GM18519 (cell line): ENCODE measurements at regions not wholly inside any gene's neighbourhood (a gene's known extent, or its start where the extent isn't known, plus 50 kb on each side); places are given as distances from the start of the nearest gene placed in this dataset.

Experiments
- ATAC-seq: cut with Tn5 transposase; IDR thresholded peaks from one replicate; pipeline ENCODE4 v1.9.1; 2021; ENCODE audit warnings: mild to moderate bottlenecking, moderate library complexity; ENCODE audit not compliant: unreplicated experiment, low FRiP score

GRCh38 chr6:156725712-156726111 is 51.5 kb upstream of the ARID1B start:
- no peak for ATAC-seq

GRCh38 chr6:156720691-156721685 is 56.2 kb upstream of the ARID1B start:
- peak; percentile 50 for ATAC-seq

- peak; percentile 60 for ATAC-seq
Observed at GRCh38 chr6:156719720-156720563, 57.2 kb upstream of the ARID1B start.

- ATAC-seq, result no peak
Observed at GRCh38 chr6:156719395-156719719, 57.8 kb upstream of the ARID1B start.

- ATAC-seq, result no peak
Observed at GRCh38 chr6:156718647-156719394, 58.4 kb upstream of the ARID1B start.

- no peak for ATAC-seq
Observed at GRCh38 chr6:156717542-156717941, 59.6 kb upstream of the ARID1B start.

GRCh38 chr6:156715839-156716238 is 61.3 kb upstream of the ARID1B start:
- ATAC-seq, result no peak

GRCh38 chr6:156713548-156713947 is 63.6 kb upstream of the ARID1B start:
- ATAC-seq, result no peak

GRCh38 chr6:156710479-156710878 is 66.7 kb upstream of the ARID1B start:
- no peak for ATAC-seq

GRCh38 chr6:156707818-156708217 is 69.4 kb upstream of the ARID1B start:
- no peak for ATAC-seq

- ATAC-seq, result no peak
Observed at GRCh38 chr6:156703719-156704118, 73.5 kb upstream of the ARID1B start.

GRCh38 chr6:156701966-156702365 is 75.2 kb upstream of the ARID1B start:
- no peak for ATAC-seq

- ATAC-seq, result no peak
Observed at GRCh38 chr6:156700440-156701057, 76.6 kb upstream of the ARID1B start.

GRCh38 chr6:156699935-156700334 is 77.2 kb upstream of the ARID1B start:
- no peak for ATAC-seq

- peak; percentile 27 for ATAC-seq
Observed at GRCh38 chr6:156699017-156699421, 78.2 kb upstream of the ARID1B start.

- peak; percentile 66 for ATAC-seq
Observed at GRCh38 chr6:156698239-156699016, 78.8 kb upstream of the ARID1B start.

GRCh38 chr6:156697225-156697830 is 79.8 kb upstream of the ARID1B start:
- no peak for ATAC-seq

- ATAC-seq, result no peak
Observed at GRCh38 chr6:156695742-156696141, 81.4 kb upstream of the ARID1B start.

GRCh38 chr6:156694679-156695078 is 82.5 kb upstream of the ARID1B start:
- no peak for ATAC-seq
